ENCODE measurements at regions not wholly inside any gene's neighbourhood (a gene's known extent, or its start where the extent isn't known, plus 50 kb on each side); places are given as distances from the start of the nearest gene placed in this dataset.

- no peak for DNase-seq (ENCODE audit: low read depth, low spot score)
- in situ Hi-C loops (cut with HindIII; ENCODE audit: low sequenced_read_pairs): no loop called here
- H3K4me3 ChIP-seq (ENCODE audit: low read depth, low read length): no peak overlapping the region
- no peak for TF ChIP-seq CTCF (IDR thresholded peaks at IDR 0.05; ENCODE audit: low read depth, low read length)
Observed at GRCh38 chr3:159782724-159783421, 205.8 kb upstream of the IL12A start.

GRCh38 chr3:159783780-159784742, 204.6 kb upstream of the IL12A start:
- in situ Hi-C loops (cut with HindIII; ENCODE audit: low sequenced_read_pairs): no loop called here
- H3K4me3 ChIP-seq (ENCODE audit: low read depth, low read length): no peak overlapping the region
- no peak for DNase-seq (ENCODE audit: low read depth, low spot score)
- TF ChIP-seq CTCF (IDR thresholded peaks at IDR 0.05; ENCODE audit: low read depth, low read length): no peak

- TF ChIP-seq CTCF (IDR thresholded peaks at IDR 0.05; ENCODE audit: low read depth, low read length): no peak
- H3K4me3 ChIP-seq (ENCODE audit: low read depth, low read length): no peak overlapping the region
- no peak for DNase-seq (ENCODE audit: low read depth, low spot score)
- in situ Hi-C loops (cut with HindIII; ENCODE audit: low sequenced_read_pairs): no loop called here
Observed at GRCh38 chr3:159785273-159785708, 203.3 kb upstream of the IL12A start.

DNA sequence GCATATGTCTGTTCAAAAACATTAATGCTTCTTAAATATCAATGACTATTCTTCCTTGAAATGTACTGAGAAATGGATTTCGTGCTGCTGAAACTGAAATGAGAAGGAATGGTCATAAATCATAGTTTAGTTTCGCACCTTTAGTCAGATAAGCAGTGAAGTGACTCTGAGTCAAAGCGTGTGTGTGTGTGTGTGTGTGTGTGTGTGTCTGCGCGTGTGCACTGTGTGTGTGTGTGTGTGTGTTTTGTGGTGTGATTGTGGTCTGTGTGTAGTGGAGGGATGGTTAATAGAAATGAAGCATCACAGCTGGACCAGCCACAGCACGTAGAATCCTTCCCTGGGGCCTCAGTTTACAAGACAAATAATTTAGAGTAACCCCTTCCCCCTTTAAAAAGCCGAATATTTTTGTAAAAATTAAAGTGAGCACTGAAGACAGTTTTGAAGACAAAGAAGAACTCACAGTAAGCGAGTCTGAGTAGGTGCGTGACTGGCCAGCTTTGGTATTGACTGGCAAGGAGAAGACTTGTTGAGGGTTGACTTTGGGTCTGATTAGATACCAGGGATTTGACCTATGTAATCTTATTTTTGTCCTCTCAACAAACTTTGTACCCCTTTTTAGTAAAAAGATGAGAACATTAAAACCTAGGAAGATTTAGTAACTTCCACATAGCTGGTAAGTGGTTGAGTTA, 202.0 kb upstream of the IL12A start:
- no peak for DNase-seq (ENCODE audit: low read depth, low spot score)
- TF ChIP-seq CTCF (IDR thresholded peaks at IDR 0.05; ENCODE audit: low read depth, low read length): no peak
- in situ Hi-C loops (cut with HindIII; ENCODE audit: low sequenced_read_pairs): no loop called here
- H3K4me3 ChIP-seq (ENCODE audit: low read depth, low read length): no peak overlapping the region

- no peak for TF ChIP-seq CTCF (IDR thresholded peaks at IDR 0.05; ENCODE audit: low read depth, low read length)
- in situ Hi-C loops (cut with HindIII; ENCODE audit: low sequenced_read_pairs): no loop called here
- no peak overlapping the region for H3K4me3 ChIP-seq (ENCODE audit: low read depth, low read length)
- peak; percentile 87 for DNase-seq (ENCODE audit: low read depth, low spot score)
Observed at GRCh38 chr3:159787178-159787574, 201.5 kb upstream of the IL12A start.

DNA sequence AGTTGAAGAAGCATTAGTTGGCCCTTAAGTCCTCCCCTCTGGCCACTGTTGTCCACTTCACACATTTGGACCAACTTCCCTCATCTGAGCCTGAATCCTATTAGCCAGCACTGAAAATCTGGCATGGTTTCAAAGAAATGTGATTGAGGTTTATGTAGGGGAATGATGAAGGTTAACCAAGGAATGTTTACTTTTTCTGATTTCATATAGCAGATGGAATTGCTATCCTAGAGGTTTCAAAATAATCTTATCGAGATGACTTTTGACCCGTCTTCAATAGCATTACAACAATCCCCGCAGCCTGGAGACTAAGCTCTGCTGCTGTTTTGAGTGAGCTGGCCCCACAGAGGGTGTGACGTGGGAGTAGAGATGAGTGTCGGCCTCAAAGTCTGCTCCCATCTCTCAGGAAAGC, 200.8 kb upstream of the IL12A start:
- in situ Hi-C loops (cut with HindIII; ENCODE audit: low sequenced_read_pairs): no loop called here
- no peak overlapping the region for H3K4me3 ChIP-seq (ENCODE audit: low read depth, low read length)
- peak; percentile 78 for DNase-seq (ENCODE audit: low read depth, low spot score)
- TF ChIP-seq CTCF (IDR thresholded peaks at IDR 0.05; ENCODE audit: low read depth, low read length): no peak
